ENCODE measurements at regions not wholly inside any gene's neighbourhood (a gene's known extent, or its start where the extent isn't known, plus 50 kb on each side); places are given as distances from the start of the nearest gene placed in this dataset.
"Not testable (repeated sequence)": the region's sequence is repeated elsewhere in the genome, so short reads cannot be mapped to it uniquely, and the experiment has no call there.

DNA sequence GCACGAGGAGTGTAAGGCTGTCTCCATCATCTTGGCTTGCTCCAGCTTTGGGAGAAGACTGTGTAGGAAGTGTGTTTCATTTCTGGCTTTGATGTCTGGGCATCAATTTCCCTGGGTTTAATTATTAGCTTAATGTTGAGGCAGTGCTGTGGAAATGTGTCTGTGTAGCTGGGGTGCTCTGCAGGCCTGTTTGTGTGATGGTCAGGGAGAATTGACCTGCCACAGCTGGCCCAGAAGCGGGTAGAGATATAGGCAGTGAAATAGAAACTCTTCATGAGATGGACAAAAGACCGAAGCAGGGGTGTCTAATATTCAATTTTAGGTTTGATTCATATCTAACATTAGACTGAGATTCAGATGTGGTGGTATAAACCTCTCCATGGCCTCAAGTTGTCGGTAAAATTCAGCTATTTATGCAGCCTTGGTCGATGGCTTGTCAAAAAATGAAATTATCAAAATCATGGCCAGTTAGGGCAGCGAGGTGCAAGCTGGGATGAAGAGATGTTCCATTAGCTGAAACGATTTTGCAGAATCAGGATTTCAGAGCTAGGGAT is 95.3 kb upstream of the SNX9 start:
- no peak for DNase-seq (ENCODE audit: low spot score)

DNA sequence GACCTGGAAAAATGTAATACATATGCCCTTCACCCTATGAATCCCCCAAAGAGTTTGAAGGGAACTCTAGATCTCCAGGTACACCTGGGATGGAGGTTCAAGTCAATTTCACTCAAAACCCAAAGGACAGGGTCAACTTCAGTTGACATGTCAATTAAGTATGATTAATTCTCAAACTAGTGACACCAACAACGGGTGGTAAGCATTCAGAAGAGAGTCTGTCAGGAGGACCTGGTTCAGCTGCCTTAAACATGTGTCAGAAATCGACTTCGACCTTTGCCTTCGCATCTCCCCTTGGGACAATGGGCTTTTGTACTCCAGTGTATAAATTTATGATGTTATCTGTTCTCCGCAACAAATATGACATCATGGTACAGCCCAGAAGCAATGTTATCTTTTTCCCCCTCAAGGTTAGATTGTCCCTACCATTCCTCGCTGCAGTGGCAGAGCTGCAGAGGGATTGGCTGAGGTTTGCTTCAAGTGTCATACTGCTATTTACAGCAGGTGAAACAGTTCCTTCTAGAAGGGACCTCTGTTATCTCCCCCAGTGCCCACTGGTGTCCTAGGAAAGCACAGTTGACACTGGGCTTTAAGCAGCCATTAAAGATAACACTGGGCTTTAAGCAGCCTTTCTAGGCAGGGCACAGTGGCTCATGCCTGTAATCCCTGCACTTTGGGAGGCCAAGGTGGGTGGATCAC is 94.7 kb upstream of the SNX9 start:
- DNase-seq (ENCODE audit: low spot score): no peak

DNA sequence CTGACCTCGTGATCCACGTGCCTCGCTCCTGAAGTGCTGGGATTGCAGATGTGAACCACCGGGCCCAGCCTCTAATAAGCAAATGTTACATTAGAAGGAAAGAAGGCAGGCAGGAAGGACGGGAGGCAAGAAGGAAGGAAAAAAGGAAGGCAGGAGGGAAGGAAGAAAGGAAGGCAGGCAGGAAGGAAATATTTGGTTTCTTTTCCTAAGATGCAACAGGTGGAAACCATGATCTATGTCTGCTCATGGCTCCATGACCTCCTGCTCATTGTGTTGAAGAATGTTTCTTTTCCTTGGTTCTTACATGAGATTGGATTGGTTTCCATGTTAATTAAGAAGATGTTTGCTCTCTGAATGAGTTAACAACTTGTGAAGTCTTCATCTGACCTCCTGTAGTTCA is 91.8 kb upstream of the SNX9 start:
- no peak for DNase-seq (ENCODE audit: low spot score)

DNA sequence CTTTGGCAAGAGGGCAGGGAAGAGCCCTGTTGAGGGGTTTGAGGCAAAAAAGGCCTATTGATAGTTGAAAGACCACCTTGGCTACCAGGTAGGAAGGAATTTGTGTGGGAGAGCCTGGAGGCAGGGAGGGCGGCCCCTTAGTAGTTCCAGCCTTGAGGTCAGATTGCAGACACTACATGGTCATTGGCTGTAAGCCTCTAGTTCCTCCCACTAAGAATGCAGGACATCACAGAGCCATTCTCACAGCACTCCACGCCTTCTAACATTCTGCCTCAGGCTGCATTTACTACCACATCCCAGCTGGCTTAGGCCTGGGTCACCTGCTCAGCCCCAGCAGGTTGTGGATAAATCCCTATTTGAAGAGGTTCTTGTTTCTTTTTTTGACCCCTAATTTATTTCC is 91.0 kb upstream of the SNX9 start:
- DNase-seq (ENCODE audit: low spot score): no peak

DNA sequence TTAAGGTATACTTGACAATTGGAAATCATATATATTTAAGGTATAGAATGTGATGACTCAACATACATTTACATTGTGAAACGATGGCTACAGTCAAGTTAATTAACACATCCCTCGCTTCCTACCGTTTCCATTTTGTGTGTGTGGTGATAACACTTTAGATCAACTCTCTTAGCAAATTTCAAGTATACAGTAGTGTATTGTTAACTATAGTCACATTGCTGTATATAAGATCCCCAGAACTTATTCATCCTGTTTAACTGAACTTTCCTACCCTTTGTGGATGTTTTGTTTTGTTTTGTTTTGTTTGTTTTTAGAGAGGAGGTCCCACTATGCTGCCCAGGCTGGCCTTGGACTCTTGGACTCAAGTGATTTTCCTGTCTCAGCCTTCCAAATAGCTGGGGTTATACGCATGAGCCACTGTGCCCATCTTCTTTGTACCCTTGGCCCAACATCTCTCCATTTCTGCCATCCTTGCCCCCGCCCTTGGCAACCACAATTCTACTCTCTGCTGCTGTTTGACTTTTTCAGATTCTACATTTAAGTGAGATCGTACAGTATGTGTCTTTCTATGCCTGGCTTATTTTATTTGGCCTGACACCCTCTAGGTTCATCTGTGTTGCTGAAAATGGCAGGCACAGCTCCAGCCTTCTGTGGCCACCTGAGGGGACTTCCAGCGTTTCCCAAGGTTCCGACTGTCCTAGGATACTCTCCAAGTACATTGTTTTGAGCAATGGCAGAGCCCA is 90.5 kb upstream of the SNX9 start:
- no peak for DNase-seq (ENCODE audit: low spot score)

DNA sequence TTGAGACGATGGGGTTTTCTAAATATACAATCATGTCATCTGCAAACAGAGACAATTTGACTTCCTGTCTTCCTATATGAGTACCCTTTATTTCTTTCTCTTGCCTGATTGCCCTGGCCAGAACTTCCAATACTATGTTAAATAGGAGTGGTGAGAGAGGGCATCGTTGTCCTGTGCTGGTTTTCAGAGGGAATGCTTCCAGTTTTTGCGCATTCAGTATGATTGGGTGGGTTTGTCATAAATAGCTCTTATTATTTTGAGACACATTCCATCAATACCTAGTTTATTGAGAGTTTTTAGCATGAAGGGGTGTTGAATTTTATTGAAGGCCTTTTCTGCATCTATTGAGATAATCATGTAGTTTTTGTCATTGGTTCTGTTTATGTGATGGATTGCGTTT is 86.5 kb upstream of the SNX9 start:
- DNase-seq (ENCODE audit: low spot score): not testable (repeated sequence)

DNA sequence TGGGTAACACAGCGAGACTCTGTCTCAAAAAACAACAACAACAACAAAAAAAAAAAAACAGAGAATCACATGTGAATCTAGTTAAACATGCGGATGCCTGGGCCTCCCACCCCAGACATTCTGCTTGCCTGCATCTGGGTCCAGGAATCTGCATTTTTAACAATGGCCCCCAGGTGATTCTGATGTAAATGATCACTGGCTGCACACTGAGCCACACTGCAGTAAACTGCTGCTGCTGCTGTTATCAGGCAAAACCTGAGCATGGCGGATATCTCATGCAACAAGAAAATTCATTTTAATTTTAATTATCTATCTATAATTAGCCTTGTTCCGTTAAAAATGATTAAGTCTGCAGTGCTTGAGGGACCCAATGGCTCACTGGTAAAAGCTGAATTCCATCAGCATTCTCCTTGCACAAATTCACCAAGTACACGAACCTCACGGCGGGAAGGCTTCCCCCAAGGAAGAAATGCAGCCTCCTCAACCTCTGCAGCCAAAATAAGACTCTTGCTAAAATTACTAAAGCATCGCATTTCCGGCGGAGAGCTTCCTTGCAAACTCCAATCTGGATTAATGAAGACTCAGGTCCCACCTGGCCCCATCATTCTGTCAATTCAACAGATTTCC is 81.6 kb upstream of the SNX9 start:
- no peak for DNase-seq (ENCODE audit: low spot score)

DNA sequence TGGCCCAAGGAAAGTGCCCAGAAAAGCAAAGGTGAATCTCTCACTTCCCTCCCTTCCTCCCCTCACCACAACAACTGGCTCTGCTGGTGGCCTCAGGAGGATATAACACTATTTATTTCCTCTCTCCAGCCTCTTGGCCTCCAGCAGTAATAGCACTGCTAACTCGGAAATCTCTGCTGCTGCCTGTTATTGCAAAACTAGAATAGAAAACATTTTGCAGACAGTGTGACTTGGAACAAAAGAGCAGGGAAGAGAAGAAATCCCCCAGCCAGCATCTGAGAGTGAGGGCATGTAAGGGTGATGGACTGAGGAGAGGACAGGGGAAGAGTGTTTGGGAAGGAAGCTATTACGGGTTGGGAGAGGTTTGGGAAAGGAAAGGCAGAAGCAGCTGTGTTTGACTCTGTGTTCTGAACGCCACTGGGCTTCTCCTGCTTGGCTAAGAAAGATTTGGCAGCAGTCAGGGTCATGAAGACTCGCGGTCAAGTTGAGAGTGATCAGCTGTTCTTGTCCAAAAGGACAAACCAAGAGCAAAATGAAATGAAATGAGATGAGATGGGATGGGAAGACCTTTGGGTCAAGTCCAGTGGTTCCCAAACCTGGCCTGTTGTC is 81.0 kb upstream of the SNX9 start:
- DNase-seq (ENCODE audit: low spot score): no peak

DNA sequence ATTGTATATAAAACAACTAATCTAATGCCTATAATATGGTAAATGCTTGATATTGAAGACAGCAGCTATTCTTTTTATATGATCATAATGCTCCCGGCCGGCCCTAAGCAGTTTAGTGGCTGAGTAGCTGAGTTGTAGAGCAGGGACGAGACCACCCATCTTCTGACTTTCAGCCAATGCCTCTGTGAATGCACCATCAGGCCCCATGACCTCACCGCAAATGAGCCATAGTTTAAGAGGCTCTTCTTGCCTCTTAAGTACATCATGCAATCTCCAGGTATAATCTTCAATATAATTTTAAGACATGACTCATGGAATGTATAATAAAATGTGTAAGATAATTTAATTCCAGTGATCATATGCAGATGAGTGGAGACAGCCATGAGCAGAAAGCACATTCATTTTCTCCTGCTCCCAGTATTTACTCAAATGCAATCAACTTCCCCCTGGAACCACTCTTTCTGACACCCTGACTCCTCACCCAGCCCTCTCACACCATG is 78.9 kb upstream of the SNX9 start:
- no peak for DNase-seq (ENCODE audit: low spot score)

DNA sequence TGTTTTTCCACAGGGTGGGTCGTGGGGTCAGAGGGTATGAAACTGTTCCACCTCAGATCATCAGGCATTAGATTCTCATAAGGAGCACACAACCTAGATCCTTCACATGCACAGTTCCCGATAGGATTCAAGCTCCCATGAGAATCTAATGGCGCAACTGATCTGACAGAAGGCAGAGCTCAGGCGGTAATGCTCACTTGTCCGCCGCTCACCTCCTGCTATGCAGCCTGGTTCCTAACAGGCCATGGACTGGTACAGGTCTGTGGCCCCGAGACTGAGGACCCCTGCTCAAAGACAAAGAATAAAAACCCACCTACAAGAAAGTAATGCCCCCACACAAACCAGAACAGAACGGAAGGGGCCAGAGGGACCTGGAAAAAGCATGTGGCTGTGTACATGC is 76.1 kb upstream of the SNX9 start:
- DNase-seq (ENCODE audit: low spot score): no peak

DNA sequence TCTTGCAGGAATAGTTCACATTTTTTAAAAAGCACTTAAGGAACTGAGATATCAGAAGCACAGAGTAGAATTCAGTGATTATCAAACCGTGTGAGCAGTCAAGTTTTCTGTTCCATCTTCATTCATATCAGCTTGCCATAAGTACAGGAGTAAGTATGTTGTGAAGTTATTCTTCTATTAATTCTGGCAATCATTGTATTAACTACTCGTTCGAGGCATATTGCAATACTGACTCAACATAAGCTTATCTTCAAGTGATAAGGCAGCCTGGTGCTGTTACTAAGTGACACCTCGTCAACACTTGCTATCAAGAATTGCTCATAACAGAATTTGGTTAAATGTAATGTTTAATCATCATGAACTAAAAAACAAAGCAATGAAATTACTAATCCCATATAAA is 75.7 kb upstream of the SNX9 start:
- DNase-seq (ENCODE audit: low spot score): no peak

DNA sequence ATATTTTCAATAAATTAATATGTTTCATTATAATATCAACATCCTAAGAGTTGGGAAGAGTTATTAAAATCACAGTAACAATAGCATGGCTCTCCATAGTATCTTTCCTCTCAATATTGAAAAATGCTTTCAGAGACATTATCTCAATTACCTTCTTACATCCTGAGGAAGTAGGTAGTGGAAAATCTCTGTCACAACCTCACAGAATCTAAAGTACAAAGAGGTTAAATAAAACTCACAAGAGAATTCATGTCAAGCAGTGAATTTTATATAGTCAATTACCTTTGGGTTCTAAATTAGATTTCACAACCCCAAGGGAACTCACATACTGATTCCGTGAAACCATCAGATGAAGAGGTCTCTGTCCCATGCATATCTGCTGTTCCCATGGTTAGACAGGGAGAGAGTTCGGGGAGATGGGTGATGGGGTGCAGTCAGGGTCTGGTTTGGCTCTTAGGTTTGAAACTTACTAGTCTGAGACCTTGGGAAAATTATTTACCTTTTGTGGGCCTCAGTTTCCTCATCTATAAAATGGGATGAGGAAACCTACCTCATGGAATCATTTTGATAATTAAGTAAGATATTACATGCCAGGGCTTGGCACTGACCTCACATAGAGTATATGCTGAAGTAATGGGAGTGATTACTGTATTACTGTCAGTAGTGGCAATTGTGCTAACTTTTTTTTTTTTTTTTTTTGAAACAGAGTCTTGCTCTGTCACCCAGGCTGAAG is 74.0 kb upstream of the SNX9 start:
- DNase-seq (ENCODE audit: low spot score): no peak

DNA sequence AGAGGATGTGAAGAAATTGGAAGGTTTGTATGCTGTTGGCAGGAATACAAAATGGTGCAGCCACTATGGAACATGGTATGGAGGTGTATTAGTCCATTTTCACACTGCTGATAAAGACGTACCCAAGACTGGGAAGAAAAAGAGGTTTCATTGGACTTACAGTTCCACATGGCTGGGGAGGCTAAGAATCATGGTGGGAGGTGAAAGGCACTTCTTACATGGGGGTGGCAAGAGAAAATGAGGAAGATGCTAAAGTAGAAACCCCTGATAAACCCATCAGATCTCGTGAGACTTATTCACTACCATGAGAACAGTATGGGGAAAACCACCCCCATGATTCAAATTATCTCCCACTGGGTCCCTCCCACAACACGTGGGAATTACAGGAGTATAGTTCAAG is 72.1 kb upstream of the SNX9 start:
- not testable (repeated sequence) for DNase-seq (ENCODE audit: low spot score)

DNA sequence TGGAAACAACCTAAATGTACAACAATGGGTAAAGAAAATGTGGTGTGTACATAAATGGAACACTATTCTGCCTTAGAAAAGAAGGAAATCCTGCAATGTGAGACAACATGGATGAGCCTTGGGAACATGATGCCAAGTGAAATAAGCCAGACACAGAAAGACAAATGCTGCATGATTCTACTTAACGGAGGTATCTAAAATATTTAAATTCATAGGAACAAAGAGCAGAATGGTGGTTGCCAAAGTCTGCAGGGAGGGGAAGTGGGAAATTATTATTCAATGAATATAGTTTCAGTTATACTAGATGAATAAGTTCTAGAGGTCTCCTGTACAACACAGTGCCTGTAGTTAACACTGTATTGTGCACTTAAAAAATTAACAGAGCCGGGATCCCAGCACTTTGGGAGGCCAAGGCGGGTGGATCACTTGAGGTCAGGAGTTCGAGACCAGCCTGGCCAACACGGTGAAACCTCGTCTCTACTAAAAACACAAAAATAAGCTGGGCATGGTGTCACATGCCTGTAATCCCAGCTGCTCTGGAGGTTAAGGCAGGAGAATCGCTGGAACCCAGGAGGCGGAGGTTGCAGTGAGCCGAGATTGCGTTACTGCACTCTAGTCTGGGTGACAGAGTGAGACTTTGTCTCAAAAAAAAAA is 71.4 kb upstream of the SNX9 start:
- no peak for DNase-seq (ENCODE audit: low spot score)

DNA sequence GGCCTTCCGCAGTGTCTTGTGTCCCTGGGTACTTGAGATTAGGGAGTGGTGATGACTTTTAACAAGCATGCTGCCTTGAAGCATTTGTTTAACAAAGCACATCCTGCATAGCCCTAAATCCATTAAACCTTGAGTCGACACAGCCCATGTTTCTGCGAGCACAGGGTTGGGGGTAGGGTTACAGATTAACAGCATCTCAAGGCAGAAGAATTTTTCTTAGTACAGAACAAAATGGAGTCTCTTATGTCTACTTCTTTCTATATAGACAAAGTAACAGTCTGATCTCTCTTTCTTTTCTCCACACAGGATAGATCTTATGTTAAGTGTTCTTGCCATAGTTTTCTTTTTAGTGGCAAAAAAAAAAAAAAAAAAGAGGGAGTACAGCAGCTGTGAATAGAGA is 70.2 kb upstream of the SNX9 start:
- DNase-seq (ENCODE audit: low spot score): not testable (repeated sequence)

DNA sequence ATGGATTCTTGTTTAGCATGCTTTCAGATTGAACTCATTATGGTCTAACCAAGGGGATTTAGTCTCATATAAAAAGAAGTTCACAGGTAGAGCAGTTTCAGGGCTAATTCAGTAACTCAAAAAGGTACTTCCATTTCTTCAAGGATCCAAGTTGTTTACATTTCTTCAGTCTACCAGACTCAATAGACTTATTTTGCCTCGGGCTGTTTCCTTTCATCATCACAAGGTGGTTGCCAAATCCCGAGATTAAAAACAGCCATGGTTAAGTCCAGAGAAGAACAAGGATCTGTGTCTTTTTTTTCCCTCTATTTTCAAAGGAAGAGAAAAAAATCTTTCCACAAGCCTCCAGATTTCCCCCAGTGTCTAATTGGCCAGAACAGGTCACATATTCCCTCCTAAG is 69.8 kb upstream of the SNX9 start:
- no peak for DNase-seq (ENCODE audit: low spot score)

DNA sequence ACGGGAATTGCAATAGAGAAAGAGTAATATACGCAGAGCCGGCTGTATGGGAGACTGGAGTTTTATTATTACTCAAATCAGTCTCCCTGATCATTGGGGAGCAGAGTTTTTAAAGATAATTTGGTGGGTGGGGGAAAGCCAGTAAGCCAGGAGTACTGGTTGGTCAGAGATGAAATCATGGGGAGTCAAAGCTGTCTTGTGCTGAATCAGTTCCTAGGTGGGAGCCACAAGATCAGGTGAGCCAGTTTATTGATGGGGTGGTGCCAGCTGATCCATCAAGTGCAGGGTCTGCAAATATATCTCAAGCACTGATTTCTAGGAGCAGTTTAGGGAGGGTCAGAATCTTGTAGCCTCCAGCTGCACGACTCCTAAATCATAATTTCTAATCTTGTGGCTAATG is 69.2 kb upstream of the SNX9 start:
- DNase-seq (ENCODE audit: low spot score): not testable (repeated sequence)

DNA sequence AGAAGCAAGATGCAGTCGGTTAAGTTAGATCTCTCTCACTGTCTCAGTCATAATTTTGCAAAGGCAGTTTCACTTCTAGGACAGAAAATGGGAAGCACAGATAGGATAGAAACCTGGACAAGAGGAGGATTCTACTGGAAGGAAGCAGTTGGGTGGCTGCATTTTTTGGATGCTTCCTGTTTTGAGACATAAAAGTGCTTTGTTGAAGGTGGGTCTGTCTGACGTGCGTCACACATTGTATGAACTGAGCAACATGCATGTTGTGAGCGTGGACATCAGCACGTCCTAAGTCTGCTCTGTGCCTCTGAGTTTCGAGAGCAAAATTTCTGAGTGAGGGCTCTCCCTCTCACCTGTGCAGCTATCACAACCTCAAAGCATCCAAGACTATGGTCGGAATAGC is 68.7 kb upstream of the SNX9 start:
- no peak for DNase-seq (ENCODE audit: low spot score)

DNA sequence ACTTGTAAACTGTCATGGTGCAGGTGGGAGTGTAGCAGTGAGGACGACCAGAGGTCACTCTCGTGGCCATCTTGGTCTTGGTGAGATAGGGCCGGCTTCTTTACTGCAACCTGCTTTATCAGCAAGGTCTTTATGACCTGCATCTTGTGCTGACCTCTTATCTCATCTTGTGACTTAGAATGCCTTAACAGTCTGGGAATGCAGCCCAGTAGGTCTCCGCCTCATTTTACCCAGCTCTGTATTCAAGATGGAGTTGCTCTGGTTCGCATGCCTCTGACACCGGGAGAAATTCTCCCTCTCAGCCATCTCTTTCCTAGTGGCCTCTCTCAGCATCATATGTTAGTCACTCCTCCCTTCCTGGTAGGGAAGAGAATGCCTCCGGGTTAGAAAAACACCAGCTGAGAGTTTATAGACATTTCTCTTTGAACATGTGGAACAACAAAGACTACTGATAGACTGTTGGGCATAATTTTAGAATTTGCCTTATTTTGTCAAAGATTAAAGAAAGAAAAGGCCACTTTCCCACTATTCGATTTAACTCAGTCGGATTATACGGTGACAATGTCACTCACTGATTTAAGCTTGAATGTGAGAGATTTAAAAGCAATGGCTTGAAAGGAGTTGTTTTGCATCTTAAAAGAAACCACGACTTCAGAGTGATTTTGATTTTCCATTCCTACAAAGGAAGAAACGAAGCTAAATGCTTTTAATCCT is 67.9 kb upstream of the SNX9 start:
- DNase-seq (ENCODE audit: low spot score): no peak

DNA sequence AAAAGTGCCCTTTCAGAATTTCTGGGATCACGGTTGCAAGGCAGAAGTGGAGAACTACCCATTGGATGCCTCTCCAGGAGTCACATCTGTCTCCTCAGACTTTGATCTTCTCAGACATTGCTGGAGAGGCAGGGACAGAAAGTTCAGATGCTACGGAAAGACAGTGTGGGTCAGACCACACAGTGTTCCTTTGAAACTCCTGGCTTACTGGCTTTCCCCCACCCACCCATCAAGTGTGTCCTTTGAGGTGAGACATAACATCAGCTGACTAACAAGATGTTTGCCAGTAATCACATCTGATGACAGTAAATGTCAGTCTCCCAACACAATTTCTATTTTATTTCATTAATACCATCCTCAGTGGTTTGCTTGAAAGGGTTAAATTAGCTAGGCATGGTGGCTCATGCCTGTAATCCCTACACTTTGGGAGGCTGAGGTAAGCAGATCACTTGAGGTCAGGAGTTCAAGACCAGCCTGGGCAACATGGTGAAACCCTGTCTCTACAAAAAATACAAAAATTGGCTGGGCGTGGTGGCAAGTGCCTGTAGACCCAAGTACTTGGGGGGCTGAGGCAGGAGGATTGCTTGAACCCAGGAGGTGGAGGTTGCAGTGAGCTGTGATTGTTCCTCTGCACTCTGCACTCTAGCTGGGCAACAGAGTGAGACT is 67.2 kb upstream of the SNX9 start:
- DNase-seq (ENCODE audit: low spot score): no peak
